GM19395 (cell line): ENCODE measurements at regions not wholly inside any gene's neighbourhood (a gene's known extent, or its start where the extent isn't known, plus 50 kb on each side); places are given as distances from the start of the nearest gene placed in this dataset.

ENCODE experiments used
- ATAC-seq: cut with Tn5 transposase; IDR thresholded peaks from one replicate; pipeline ENCODE4 v1.9.1; 2021; ENCODE audit warnings: mild to moderate bottlenecking, moderate library complexity; ENCODE audit not compliant: unreplicated experiment

DNA sequence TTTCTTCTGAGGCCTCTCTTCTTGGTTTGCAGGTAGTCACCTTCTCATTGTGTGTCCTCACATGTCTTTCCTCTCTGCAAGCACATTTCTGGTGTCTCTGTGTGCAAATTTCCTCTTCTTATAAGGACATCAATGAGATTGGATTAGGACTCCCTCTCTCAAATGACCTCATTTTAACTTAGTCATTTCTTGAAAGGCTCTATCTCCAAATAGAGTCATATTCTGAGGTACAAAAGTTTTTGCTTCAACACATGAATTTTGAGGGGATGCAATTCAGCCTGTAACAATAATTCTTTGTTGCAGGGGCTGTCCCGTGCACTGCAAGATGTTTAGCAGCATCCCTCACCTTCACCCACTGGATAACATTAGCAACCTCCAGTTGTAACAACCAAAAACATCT lies 115.0 kb upstream of the DCBLD2 start:
- ATAC-seq: no peak

GRCh38 chr3:99013777-99014315 lies 112.4 kb upstream of the DCBLD2 start:
- no peak for ATAC-seq

GRCh38 chr3:99013077-99013476 lies 111.6 kb upstream of the DCBLD2 start:
- ATAC-seq: no peak

DNA sequence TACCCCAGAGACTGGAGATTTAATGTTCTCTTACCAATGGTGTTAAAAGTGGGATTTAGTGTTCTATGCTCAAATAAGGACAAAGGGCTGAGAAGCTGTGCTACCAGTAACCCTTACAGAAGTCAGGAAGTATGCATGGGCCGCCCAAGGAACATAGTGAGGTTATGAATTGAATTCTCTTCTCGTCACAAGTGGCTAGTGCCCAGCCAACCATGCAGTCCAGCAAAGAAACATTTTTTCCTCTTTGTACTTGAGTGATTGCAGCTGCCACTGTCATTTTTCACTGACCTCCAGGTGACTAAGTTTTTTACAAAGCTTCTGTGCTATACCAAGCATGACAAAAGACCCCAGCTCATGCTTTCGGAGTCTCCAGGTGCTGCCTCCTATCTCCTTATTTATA lies 110.6 kb upstream of the DCBLD2 start:
- peak; percentile 94 for ATAC-seq

GRCh38 chr3:99009851-99010250 lies 108.4 kb upstream of the DCBLD2 start:
- ATAC-seq: no peak

- no peak for ATAC-seq
Measured at GRCh38 chr3:99006686-99007085, 105.2 kb upstream of the DCBLD2 start.

- ATAC-seq: no peak
Measured at GRCh38 chr3:98999675-99000074, 98.2 kb upstream of the DCBLD2 start.

GRCh38 chr3:98994128-98994762 lies 92.8 kb upstream of the DCBLD2 start:
- ATAC-seq: no peak

- no peak for ATAC-seq
Measured at GRCh38 chr3:98991393-98991792, 89.9 kb upstream of the DCBLD2 start.

- ATAC-seq: no peak
Measured at GRCh38 chr3:98990657-98991056, 89.2 kb upstream of the DCBLD2 start.

DNA sequence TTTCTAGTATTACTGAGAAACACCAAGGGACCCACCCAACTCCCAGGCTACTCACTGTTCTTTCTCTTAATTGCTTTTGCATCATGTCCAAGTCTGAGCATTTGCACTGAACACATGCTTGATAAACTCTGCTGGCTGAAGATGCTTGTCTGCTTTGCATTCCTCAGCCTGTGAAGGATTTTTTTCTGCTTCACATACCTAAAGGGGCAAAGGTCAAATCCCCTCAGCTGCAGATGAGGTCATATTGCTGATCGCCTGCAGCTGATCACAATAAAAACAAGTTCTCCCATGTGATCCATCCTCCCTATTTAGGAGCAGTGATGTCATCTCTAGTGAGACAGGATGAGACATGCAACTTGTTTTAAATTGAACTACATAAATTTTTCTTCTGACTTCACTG lies 84.6 kb upstream of the DCBLD2 start:
- no peak for ATAC-seq

DNA sequence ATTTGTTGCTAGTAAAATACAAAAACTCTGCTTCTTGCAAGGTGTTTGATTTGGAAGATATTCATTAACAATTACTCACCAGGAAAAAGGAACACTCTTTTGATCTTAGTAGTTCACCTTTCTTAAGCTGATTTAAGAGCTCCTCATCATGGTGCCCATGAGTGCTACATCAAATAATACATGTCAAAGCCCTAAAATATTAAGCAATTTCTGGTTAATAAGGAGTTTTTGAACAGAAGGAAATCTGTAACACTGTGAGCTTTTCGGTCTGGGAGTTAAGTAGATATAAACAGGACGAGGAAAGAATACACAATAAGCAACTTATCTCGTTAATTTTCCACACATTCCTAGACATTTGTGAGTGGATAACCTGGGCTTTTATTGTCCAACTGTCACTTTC lies 83.9 kb upstream of the DCBLD2 start:
- no peak for ATAC-seq

DNA sequence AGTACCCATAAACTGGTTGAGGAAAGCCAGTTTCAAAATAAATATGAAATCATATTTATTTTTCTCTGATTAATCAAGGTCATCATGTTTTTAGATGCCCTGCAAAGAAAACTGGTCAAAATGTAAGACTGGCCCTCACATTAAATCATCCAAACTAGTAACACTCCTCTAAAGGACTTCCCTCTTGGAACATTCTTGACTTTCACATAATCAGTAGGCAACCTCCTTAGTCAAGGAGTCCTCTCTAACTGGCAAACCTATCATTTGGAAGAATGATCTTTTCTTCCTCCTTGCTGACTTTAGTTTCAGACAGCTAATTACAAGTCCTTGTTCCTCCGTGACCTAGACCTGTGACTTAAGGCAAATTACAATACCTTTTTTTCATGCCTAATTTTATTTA lies 82.5 kb upstream of the DCBLD2 start:
- no peak for ATAC-seq

- ATAC-seq: no peak
Measured at GRCh38 chr3:98982351-98982750, 80.9 kb upstream of the DCBLD2 start.

DNA sequence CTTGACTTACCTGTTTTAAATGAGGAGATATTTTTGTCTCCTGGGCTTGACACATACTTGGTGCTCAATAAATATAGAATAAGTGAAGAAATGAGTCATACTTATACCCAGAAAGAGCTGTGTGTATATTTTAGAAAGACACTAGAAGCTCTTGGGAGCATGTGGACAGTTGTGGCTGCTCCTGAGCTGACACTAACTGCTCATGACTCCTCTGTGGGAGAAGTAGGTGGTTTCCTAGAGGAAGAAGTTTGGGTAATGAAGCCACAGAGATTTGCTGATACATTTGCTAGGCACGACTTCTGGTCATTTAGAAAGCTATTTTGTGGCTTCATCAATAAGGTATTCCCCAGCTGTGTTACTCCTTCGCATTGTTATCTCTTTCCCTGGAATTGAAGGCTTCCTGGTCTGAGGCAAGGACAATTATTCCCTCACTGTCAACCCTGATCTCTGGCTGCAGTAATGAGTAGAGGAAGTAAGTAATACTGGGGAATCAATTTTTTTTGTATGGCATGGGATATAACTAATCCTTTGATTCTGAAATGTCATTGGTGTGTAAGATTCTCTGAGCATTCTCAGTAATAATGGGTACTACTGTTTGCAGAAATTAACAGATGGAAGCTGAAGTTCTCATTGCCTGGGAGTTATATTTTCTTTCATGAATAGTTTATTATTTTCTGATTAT lies 79.6 kb upstream of the DCBLD2 start:
- peak; percentile 80 for ATAC-seq

DNA sequence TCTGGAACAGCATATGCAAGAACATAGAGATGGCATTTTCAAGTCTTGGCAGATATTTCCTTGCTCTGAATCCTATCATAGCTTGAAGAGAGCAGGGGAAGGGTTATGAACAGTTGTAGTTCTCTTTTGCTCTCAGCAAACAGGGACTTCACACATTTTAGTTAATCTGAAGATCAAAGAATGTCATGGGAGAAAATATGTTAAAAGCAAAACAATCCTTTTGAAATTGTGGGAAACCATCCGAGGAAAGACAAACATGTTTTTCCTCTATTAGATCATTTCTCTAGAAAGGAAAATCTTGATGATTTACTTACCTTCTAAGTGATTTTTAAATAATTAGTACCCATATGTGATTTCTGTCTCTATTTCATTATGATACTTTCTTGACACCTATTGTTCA lies 77.8 kb upstream of the DCBLD2 start:
- ATAC-seq: no peak

DNA sequence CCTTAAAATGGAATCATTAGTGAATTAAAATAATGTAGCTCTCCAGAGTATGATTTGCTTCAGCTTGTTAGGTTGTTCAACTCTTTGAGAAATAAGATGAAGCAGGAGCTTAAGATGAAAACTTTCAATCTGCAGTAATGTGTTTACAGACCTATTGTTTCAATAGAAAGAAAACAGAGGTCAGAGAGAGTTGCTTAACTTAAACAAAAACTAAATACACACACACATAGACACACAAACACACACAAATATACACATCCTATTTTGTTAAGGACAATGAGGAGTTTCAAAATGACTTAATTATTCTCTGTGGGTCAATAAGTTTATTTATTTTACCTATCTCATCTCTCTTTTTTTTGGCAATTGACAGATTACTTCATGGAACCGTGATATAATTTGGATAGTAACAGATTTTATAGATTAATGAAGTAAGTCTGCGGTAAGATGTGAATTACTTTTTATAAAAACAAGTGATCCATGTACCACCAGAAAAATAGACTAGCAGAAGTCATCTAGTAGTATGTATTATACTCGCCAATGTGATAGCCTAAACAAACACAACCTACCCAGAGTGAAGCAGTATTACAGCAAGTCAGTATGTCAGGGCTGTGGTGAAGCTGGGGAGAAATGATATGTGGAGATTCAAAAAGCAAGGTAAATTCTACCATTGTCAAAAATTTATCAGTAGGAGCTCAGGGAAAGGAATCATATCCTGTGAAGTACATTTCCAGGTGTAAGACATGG lies 76.7 kb upstream of the DCBLD2 start:
- ATAC-seq: no peak

DNA sequence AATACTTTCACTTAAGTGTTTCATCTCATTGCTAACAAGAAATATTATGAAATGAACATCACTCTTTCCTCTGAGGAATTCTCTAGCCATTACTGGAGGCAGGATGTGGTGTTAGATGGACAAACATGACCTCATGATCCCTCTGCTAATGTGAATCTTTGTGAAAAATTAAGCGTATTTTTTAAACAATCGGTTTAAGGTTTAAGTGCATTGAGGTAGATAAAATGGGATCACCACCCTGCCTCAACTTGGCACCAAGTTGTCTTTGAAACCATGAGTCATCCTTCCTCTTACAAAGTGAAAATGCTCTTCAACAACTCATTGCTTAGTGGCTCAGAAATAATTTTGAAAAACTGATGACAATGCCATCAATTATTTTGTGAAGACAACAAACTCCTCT lies 76.0 kb upstream of the DCBLD2 start:
- ATAC-seq: no peak

- ATAC-seq: no peak
Measured at GRCh38 chr3:98974442-98974841, 72.9 kb upstream of the DCBLD2 start.

GRCh38 chr3:98972720-98973119 lies 71.2 kb upstream of the DCBLD2 start:
- ATAC-seq: no peak

DNA sequence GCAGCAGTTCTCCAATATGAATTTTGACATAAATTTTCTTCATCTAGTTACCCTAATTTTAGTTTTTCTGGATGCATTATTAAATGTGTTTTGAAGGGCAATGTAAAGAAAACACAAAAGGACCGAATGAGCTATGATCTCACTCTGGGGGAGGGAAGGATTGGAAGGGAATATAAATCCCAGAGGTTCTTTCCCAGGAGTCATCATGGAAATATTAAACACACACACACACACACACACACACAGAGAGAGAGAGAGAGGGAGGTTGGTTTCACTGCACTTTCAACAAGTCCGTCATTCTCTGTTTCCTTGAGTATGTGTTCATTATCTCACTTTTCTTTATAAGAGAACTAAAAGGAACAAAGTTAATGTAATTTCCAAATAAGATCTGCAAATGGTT lies 70.7 kb upstream of the DCBLD2 start:
- no peak for ATAC-seq

DNA sequence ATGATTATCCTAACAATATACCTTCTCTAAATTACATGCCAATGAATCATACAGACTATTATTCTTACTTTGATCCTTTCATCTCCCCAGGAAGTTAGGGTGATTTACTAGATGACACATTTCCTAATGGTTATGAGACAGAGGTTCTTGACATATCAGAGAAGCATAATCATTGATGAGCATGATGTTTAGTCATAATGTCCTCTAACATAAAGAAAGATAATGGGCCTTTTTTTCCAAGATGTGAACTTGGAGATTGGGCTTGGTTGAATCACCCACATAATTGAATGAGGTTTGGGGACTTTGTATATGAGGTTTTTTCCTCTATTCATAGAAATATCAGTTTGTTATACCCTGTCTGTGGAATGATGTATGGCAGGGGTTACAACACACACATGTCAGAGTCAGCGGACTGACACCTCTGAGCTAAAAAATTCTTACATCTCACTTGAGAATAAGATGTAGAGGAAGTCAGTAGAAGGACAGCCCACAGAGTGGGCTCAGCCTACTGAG lies 69.7 kb upstream of the DCBLD2 start:
- ATAC-seq: no peak
